Adrenal gland (tissue), 9 donors: ENCODE measurements at regions not wholly inside any gene's neighbourhood (a gene's known extent, or its start where the extent isn't known, plus 50 kb on each side); places are given as distances from the start of the nearest gene placed in this dataset.

Source experiments
- DNase-seq, 7 donors: peaks; one replicate each; pipeline ENCODE4 v3.0.0-alpha.2; 2019 to 2020
- H3K27ac ChIP-seq, 5 donors: fragments of 200-600 bp; sonication (generic) in 4 of 5; 1 replicate in 3 of 5; 2 replicates in 2 of 5; pipeline versions ENCODE4 v1.5.1 to v1.8.0; 2016 to 2020; ENCODE audit warnings: mild to moderate bottlenecking in 1 of 5
- H3K27me3 ChIP-seq: fragments of 200-600 bp; 2 replicates; pipeline ENCODE4 v1.8.0; 2021
- H3K36me3 ChIP-seq, 2 donors: fragments of 200-600 bp; replicated peaks in 1 of 2; 1 replicate in 1 of 2; 2 replicates in 1 of 2; pipeline versions ENCODE4 v1.5.1 to v1.8.0; 2018 to 2022
- H3K4me1 ChIP-seq, 2 donors: fragments of 200-600 bp; replicated peaks in 1 of 2; 1 replicate in 1 of 2; 2 replicates in 1 of 2; pipeline versions ENCODE4 v1.5.1 to v1.8.0; 2018 to 2021
- H3K4me3 ChIP-seq, 4 donors: fragments of 200-600 bp; sonication (generic) in 3 of 4; one replicate each; pipeline ENCODE4 v1.5.1; 2016 to 2018
- H3K9me3 ChIP-seq, 3 donors: fragments of 200-600 bp; sonication (generic) in 1 of 3; replicated peaks in 1 of 3; 1 replicate in 2 of 3; 2 replicates in 1 of 3; pipeline versions ENCODE4 v1.5.1 to v1.8.0; 2016 to 2021
- CTCF ChIP-seq, 6 experiments: fragments of 450-650 bp in 4 of 6; fragments of 200-600 bp in 2 of 6; sonication (generic) in 1 of 6; IDR thresholded peaks; 1 replicate in 5 of 6; 2 replicates in 1 of 6; pipeline versions ENCODE4 v1.5.1 to v1.8.0; 2016 to 2021; ENCODE audit warnings: antibody characterized with exemption in 6 of 6, mild to moderate bottlenecking in 2 of 6, moderate library complexity in 1 of 6
- POLR2A ChIP-seq, 2 donors: fragments of 450-650 bp; IDR thresholded peaks; one replicate each; pipeline ENCODE4 v1.6.1; 2017; ENCODE audit warnings: antibody characterized with exemption in 2 of 2, mild to moderate bottlenecking in 2 of 2, moderate library complexity in 1 of 2
- WGBS, 4 donors: extraction: QIAGEN DNeasy Blood & Tissue Kit in 2 of 4; methylation state at CpG; one replicate each; pipeline versions ENCODE4 v1.1.5 to v1.1.7; 2013 to 2017; 5-methylcytosine and 5-hydroxymethylcytosine counted together
- intact Hi-C, 2 donors: fragments of 100-400 bp; cut with DNase I; formaldehyde crosslinking; loops; one replicate each; pipeline versions ENCODE4 v1.14.1 to v1.15.0; 2022 to 2023
- donor health status: healthy with polysubstance abuse.
- donor health status: Bipolar disorder and iron deficiency.
- donor health status: DM: yes; HTN: yes; CAD: no.
- donor health status: DM: no; HTN: no; CAD: no.
- donor health status: DM: no; HTN: no; CAD: no.

- 79 to 89% (median 82%) methylated on average over 19 to 35 of the region's 35 CpGs for WGBS, 4 donors
- no peaks in the 10 kb centered on the region for H3K4me1 ChIP-seq
- H3K4me3 ChIP-seq: no peak overlapping the region
- TF ChIP-seq POLR2A (IDR thresholded peaks at IDR 0.05) (no peak), CTCF (IDR thresholded peaks at IDR 0.05) (no peak)
- no peak overlapping the region for H3K27ac ChIP-seq
- peak in 3 of 7 donors; percentile 4 to 17 (median 8) for DNase-seq
- no peaks in the 10 kb centered on the region for H3K27me3 ChIP-seq
- H3K36me3 ChIP-seq: no peaks in the 10 kb centered on the region
- no peaks in the 10 kb centered on the region for H3K9me3 ChIP-seq
- intact Hi-C loops: no loop called here
Measured at GRCh38 chr7:155997431-155998327, 185.4 kb upstream of the SHH start.

GRCh38 chr7:155996718-155997280, 184.5 kb upstream of the SHH start:
- DNase-seq: peak in 2 of 7 donors; percentile 9 to 18
- no peaks in the 10 kb centered on the region for H3K36me3 ChIP-seq
- no peak overlapping the region for H3K4me3 ChIP-seq
- no peaks in the 10 kb centered on the region for H3K9me3 ChIP-seq
- H3K27ac ChIP-seq: no peak overlapping the region
- H3K4me1 ChIP-seq: no peaks in the 10 kb centered on the region
- H3K27me3 ChIP-seq: no peaks in the 10 kb centered on the region
- TF ChIP-seq CTCF (IDR thresholded peaks at IDR 0.05): no peak
- TF ChIP-seq POLR2A (IDR thresholded peaks at IDR 0.05): no peak
- WGBS, 4 donors: 60 to 70% (median 66%) methylated on average over 12 of the region's 12 CpGs
- intact Hi-C loops: no loop called here

- DNase-seq: peak in 3 of 7 donors; percentile 5 to 15 (median 9)
- no peaks in the 10 kb centered on the region for H3K9me3 ChIP-seq
- no peaks in the 10 kb centered on the region for H3K4me1 ChIP-seq
- TF ChIP-seq POLR2A (IDR thresholded peaks at IDR 0.05): no peak
- no peak for TF ChIP-seq CTCF (IDR thresholded peaks at IDR 0.05)
- intact Hi-C loops: no loop called here
- no peaks in the 10 kb centered on the region for H3K36me3 ChIP-seq
- no peaks in the 10 kb centered on the region for H3K27me3 ChIP-seq
- H3K27ac ChIP-seq: no peak overlapping the region
- H3K4me3 ChIP-seq: no peak overlapping the region
- 74 to 85% (median 80%) methylated on average over 9 to 11 of the region's 11 CpGs for WGBS, 4 donors
Measured at GRCh38 chr7:155995183-155995612, 182.9 kb upstream of the SHH start.

- no peaks in the 10 kb centered on the region for H3K9me3 ChIP-seq
- peak in 2 of 7 donors; percentile 4 to 10 for DNase-seq
- H3K4me1 ChIP-seq: no peaks in the 10 kb centered on the region
- WGBS, 4 donors: 76 to 84% (median 78%) methylated on average over 6 of the region's 6 CpGs
- H3K27ac ChIP-seq: no peak overlapping the region
- intact Hi-C loops: no loop called here
- H3K27me3 ChIP-seq: no peaks in the 10 kb centered on the region
- H3K4me3 ChIP-seq: no peak overlapping the region
- TF ChIP-seq POLR2A (IDR thresholded peaks at IDR 0.05) (no peak), CTCF (IDR thresholded peaks at IDR 0.05) (no peak)
- H3K36me3 ChIP-seq: no peaks in the 10 kb centered on the region
Measured at GRCh38 chr7:155994279-155994811, 182.1 kb upstream of the SHH start.
